ENCODE measurements at regions not wholly inside any gene's neighbourhood (a gene's known extent, or its start where the extent isn't known, plus 50 kb on each side); places are given as distances from the start of the nearest gene placed in this dataset.

- H3K4me3 Mint-ChIP-seq: no peak overlapping the region
- no peaks in the 10 kb centered on the region for H3K36me3 Mint-ChIP-seq
- peaks cover 2% of the 10 kb centered on the region for H3K4me1 Mint-ChIP-seq
- POLR2A ChIA-PET: no interaction called here
- H3K9me3 Mint-ChIP-seq: no peaks in the 10 kb centered on the region
- peaks cover 7% of the 10 kb centered on the region for H3K27me3 Mint-ChIP-seq
- H3K27ac Mint-ChIP-seq: no peak overlapping the region
- ATAC-seq (ENCODE audit: low read depth): no peak
- DNase-seq: no peak
Observed at GRCh38 chr10:25076506-25077177, 60.2 kb downstream of the THNSL1 start.

DNA sequence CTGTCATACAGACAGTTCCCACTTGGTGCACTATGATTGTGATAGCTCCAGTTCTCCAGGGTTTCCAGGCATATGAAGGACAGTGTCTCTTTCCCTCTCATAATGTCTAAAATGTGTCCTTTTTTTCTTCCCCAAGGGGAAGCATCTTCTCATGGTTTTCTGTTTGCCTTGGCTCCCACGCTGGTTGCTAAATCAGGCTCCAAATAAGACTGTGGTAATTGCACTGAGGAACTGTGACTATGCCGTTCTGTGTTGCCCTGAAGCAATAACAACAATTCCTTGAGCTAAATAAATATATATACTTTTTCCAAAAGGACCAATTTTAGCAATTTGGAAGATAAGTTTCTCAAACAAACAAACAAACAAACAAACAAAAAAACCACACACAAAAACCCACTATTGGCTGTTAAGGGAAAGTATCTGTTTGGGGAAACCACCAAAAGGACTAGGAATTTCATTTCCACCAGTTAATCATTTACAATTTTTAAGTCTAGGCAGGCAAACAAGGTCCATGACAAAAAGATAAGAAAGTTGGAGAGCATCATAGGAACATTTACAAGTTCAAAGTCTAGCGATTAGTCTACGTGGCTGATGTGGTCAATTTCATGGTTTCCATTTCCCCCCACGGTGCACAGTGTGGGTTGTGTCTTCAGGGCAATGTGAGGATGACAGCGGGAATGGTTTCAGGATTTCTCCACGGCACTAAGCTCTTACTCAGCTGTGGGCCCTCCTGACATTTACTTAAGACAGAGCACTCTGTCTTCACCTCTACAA is 62.4 kb downstream of the THNSL1 start:
- POLR2A ChIA-PET: no interaction called here
- ATAC-seq (ENCODE audit: low read depth) (no peak), DNase-seq (no peak)
- H3K9me3 Mint-ChIP-seq: no peaks in the 10 kb centered on the region
- H3K27ac Mint-ChIP-seq: no peak overlapping the region
- H3K36me3 Mint-ChIP-seq: no peaks in the 10 kb centered on the region
- H3K27me3 Mint-ChIP-seq: peaks cover 13% of the 10 kb centered on the region
- peaks cover 2% of the 10 kb centered on the region for H3K4me1 Mint-ChIP-seq
- H3K4me3 Mint-ChIP-seq: no peak overlapping the region

DNA sequence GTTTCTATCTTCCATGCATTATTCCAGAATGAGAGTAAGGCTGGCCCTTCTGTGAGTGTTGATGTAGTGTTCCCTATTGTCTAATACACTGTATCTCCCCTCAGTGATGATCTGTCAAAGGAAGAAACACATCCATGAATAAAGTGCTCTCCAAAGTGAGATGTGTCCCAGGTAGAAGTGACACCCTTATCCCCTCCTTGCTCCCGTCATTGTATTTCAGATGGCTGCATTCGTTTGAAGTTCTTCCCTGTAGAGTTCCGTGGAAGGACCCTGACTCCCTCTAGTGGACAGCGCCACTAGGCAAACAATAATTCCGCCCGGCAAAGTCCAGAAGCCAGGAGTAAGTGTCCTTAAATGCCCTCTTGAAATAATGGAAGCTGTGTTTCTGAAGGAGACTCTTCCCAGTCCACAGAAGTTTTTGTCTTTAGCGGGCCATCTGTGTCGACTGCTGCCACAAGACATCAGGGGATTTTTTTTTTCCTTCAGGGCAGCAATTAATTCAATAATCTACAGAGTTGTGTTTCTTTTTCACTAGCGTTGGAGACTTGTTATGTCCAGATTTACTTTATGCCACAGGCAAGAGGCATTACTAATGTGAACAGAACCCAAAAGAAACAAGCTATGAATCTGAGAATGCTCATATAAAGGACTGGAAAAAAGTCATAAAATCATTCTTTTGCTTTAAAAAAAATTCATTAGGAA is 64.6 kb downstream of the THNSL1 start:
- Mint-ChIP-seq H3K27ac (no peak overlapping the region), H3K4me1 (peaks cover 2% of the 10 kb centered on the region), H3K9me3 (no peaks in the 10 kb centered on the region), H3K4me3 (no peak overlapping the region), H3K36me3 (no peaks in the 10 kb centered on the region), H3K27me3 (peaks cover 8% of the 10 kb centered on the region)
- ATAC-seq (ENCODE audit: low read depth) (peak; percentile 58), DNase-seq (peak; percentile 47)
- POLR2A ChIA-PET: no interaction called here

GRCh38 chr10:25082276-25083204 is 66.1 kb downstream of the THNSL1 start:
- Mint-ChIP-seq H3K9me3 (no peaks in the 10 kb centered on the region), H3K4me1 (peaks cover 2% of the 10 kb centered on the region), H3K27ac (no peak overlapping the region), H3K27me3 (peaks cover 8% of the 10 kb centered on the region), H3K36me3 (no peaks in the 10 kb centered on the region), H3K4me3 (no peak overlapping the region)
- DNase-seq (no peak), ATAC-seq (ENCODE audit: low read depth) (no peak)
- POLR2A ChIA-PET: interaction anchor here (0.6 kb wide), 1 partner anchor 25 kb away, joined by 3 read pairs; no protein-coding TSS in a partner anchor

- H3K9me3 Mint-ChIP-seq: no peaks in the 10 kb centered on the region
- H3K36me3 Mint-ChIP-seq: no peaks in the 10 kb centered on the region
- no peak overlapping the region for H3K27ac Mint-ChIP-seq
- DNase-seq (no peak), ATAC-seq (ENCODE audit: low read depth) (no peak)
- peaks cover 2% of the 10 kb centered on the region for H3K4me1 Mint-ChIP-seq
- POLR2A ChIA-PET: interaction anchor here (0.6 kb wide), 1 partner anchor 24 kb away, joined by 3 read pairs; no protein-coding TSS in a partner anchor
- H3K4me3 Mint-ChIP-seq: no peak overlapping the region
- peaks cover 12% of the 10 kb centered on the region for H3K27me3 Mint-ChIP-seq
Observed at GRCh38 chr10:25083546-25084111, 67.2 kb downstream of the THNSL1 start.

- no peak overlapping the region for H3K27ac Mint-ChIP-seq
- peaks cover 2% of the 10 kb centered on the region for H3K4me1 Mint-ChIP-seq
- H3K36me3 Mint-ChIP-seq: no peaks in the 10 kb centered on the region
- no peaks in the 10 kb centered on the region for H3K9me3 Mint-ChIP-seq
- POLR2A ChIA-PET: no interaction called here
- DNase-seq (no peak), ATAC-seq (ENCODE audit: low read depth) (no peak)
- peaks cover 12% of the 10 kb centered on the region for H3K27me3 Mint-ChIP-seq
- no peak overlapping the region for H3K4me3 Mint-ChIP-seq
Observed at GRCh38 chr10:25084447-25084846, 68.0 kb downstream of the THNSL1 start.

DNA sequence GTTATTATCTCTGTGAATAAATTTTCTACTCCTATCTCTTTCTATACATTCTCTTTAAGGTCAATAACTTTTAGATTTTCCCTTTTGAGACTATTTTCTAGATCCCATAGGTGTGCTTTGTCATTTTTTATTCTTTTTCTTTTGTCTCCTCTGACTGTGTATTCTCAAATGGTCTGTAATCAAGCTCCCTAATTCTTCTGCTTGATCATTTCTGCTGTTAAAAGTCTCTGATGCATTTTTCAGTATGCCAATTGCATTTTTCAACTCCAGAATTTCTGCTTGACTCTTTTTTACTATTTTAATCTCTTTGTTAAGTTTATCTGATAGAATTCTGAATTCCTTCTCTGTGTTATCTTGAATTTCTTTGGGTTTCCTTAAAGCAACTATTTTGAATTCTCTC is 78.2 kb downstream of the THNSL1 start:
- no peak overlapping the region for H3K4me3 Mint-ChIP-seq
- H3K9me3 Mint-ChIP-seq: peaks cover 11% of the 10 kb centered on the region
- ATAC-seq (ENCODE audit: low read depth) (no peak), DNase-seq (no peak)
- no peaks in the 10 kb centered on the region for H3K27me3 Mint-ChIP-seq
- no peaks in the 10 kb centered on the region for H3K4me1 Mint-ChIP-seq
- POLR2A ChIA-PET: no interaction called here
- H3K27ac Mint-ChIP-seq: no peak overlapping the region
- H3K36me3 Mint-ChIP-seq: no peaks in the 10 kb centered on the region

DNA sequence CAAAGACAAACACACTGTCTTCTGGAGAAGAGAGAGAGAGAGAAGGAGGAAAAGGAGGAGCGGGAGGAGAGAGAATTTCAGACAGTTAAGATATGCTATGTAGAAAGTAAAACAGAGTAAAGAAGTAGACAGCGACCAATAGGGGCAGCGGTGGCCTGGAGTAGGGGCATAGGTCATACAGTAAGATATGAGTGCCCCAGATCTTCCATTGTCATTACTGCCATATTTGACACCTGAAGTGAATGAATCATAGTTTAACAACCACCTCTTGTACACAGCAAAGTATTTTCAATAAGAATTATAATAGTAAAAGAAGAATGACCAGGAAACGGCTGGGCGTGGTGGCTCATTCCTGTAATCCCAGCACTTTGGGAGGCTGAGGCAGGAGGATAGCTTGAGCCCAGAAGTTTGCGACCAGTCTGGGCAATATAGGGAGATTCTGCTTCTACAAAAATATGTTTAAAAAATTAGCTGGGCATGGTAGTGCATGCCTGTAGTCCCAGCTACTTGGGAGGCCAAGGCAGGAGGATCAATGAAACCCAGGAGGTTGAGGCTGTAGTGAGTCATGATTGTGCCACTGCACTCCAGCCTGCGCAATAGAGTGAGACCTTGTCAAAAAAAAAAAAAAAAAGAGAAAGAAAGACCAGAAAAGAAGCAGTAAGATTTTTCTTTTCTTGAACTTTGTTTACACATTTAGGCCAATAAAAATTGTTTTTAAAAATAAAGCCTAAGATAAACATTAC is 77.0 kb upstream of the GPR158 start:
- Mint-ChIP-seq H3K4me3 (no peak overlapping the region), H3K4me1 (no peaks in the 10 kb centered on the region), H3K36me3 (no peaks in the 10 kb centered on the region), H3K9me3 (peaks cover 10% of the 10 kb centered on the region), H3K27ac (no peak overlapping the region), H3K27me3 (no peaks in the 10 kb centered on the region)
- ATAC-seq (ENCODE audit: low read depth): no peak
- POLR2A ChIA-PET: no interaction called here
- no peak for DNase-seq

DNA sequence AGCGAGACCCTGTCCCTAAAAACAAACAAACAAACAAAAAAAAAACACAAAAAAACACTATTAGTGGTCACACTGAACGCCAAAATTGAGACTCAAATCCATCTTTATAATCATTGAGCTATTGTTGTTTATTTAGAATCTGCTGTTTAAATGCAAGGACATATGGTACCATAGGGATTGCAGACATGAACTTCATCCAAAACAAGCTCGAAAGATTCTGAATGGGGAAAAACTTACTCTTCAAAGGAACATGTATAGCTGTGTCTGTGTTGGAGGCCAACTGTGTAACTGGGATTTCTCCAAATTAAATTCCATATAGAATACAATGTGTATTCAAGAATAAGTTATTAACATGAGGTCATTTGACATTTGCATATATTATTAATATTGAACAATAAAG is 74.7 kb upstream of the GPR158 start:
- ATAC-seq (ENCODE audit: low read depth): no peak
- H3K36me3 Mint-ChIP-seq: no peaks in the 10 kb centered on the region
- POLR2A ChIA-PET: no interaction called here
- H3K4me3 Mint-ChIP-seq: no peak overlapping the region
- H3K27ac Mint-ChIP-seq: no peak overlapping the region
- no peak for DNase-seq
- no peaks in the 10 kb centered on the region for H3K9me3 Mint-ChIP-seq
- H3K27me3 Mint-ChIP-seq: no peaks in the 10 kb centered on the region
- H3K4me1 Mint-ChIP-seq: no peaks in the 10 kb centered on the region

DNA sequence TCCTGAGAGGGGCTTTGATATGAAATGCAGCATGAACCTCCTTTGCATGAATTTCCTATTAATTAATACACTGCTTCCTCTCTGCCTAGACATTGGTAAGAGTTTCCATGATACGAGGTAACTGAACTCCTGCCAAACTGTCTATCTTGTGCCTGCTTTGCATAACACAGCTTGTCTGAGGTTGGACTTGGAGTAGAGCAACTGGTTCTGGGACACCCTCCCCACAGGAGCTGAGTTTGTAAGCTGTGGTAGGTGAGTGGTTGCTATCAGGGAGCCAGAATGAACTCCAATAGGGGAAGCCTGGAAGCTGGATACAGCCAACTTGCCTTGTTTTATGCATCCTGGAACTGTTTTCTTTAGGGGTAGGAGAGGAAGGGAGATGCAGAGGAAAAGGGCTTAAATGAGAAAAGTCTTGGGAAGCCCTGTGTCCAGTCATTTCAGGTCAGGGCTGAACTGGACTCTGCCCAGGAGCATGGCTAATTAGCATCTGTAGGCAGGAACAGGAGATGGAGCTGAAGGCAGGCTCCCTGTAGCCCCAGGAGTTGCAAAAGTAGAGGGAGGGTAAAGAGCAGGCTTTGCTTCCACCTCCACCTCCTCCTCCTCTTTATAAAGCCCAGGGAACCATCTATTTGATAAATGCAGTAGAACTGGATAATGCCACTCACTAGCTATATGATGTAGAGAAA is 73.2 kb upstream of the GPR158 start:
- H3K27me3 Mint-ChIP-seq: no peaks in the 10 kb centered on the region

GRCh38 chr10:25102147-25102822 is 72.5 kb upstream of the GPR158 start:
- DNase-seq (no peak), ATAC-seq (ENCODE audit: low read depth) (no peak)
- Mint-ChIP-seq H3K9me3 (no peaks in the 10 kb centered on the region), H3K4me3 (no peak overlapping the region), H3K27me3 (no peaks in the 10 kb centered on the region), H3K27ac (no peak overlapping the region), H3K4me1 (no peaks in the 10 kb centered on the region), H3K36me3 (no peaks in the 10 kb centered on the region)
- POLR2A ChIA-PET: no interaction called here

More for the DNA sequence above, 73.2 kb upstream of the GPR158 start:
- ATAC-seq (ENCODE audit: low read depth): no peak
- no peaks in the 10 kb centered on the region for H3K4me1 Mint-ChIP-seq
- no peaks in the 10 kb centered on the region for H3K36me3 Mint-ChIP-seq
- H3K27ac Mint-ChIP-seq: no peak overlapping the region
- POLR2A ChIA-PET: no interaction called here
- no peak overlapping the region for H3K4me3 Mint-ChIP-seq
- no peaks in the 10 kb centered on the region for H3K9me3 Mint-ChIP-seq
- no peak for DNase-seq

Data from activated naive CD8-positive, alpha-beta T cell treated with anti-CD3 and anti-CD28 coated beads, Interleukin-2, amount 10 ng/mL, durations not matched to agents 7 days and 5 days (primary cell).